CD14-positive monocyte (primary cell): ENCODE measurements at regions not wholly inside any gene's neighbourhood (a gene's known extent, or its start where the extent isn't known, plus 50 kb on each side); places are given as distances from the start of the nearest gene placed in this dataset.

ENCODE experiments used
- DNase-seq, 3 donors: peaks; one replicate each; pipeline ENCODE4 v3.0.0-alpha.2; 2011 to 2022
- H2AFZ ChIP-seq: 2 replicates; pipeline ENCODE4 v1.6.0; 2012; ENCODE audit warnings: mild to moderate bottlenecking, low read depth, low read length, inconsistent platforms; ENCODE audit not compliant: insufficient read depth, poor library complexity, severe bottlenecking
- H3K27ac ChIP-seq, 2 donors: 1 replicate in 1 of 2; 2 replicates in 1 of 2; pipeline ENCODE4 v1.5.1; 2012 to 2013; ENCODE audit warnings: low read length in 2 of 2, control low read depth in 1 of 2, inconsistent platforms in 1 of 2, low read depth in 1 of 2, mild to moderate bottlenecking in 1 of 2
- H3K27me3 ChIP-seq, 2 donors: one replicate each; pipeline versions ENCODE4 v1.6.0 to v1.6.1; 2011 to 2013; ENCODE audit warnings: low read length in 2 of 2; ENCODE audit not compliant: control insufficient read depth in 2 of 2, insufficient read depth in 2 of 2
- H3K36me3 ChIP-seq, 2 donors: replicated peaks in 1 of 2; 1 replicate in 1 of 2; 2 replicates in 1 of 2; pipeline versions ENCODE4 v1.5.1 to v1.6.1; 2012 to 2013; ENCODE audit warnings: low read length in 2 of 2, control low read depth in 1 of 2, inconsistent platforms in 1 of 2, mild to moderate bottlenecking in 1 of 2; ENCODE audit not compliant: insufficient read depth in 2 of 2, control insufficient read depth in 1 of 2
- H3K4me1 ChIP-seq, 2 donors: 1 replicate in 1 of 2; 2 replicates in 1 of 2; pipeline versions ENCODE4 v1.5.1 to v1.6.1; 2012 to 2013; ENCODE audit warnings: low read length in 2 of 2, control low read depth in 1 of 2, inconsistent platforms in 1 of 2, mild to moderate bottlenecking in 1 of 2, moderate library complexity in 1 of 2; ENCODE audit not compliant: insufficient read depth in 2 of 2, control insufficient read depth in 1 of 2
- H3K4me2 ChIP-seq: replicated peaks from 2 replicates; pipeline ENCODE3; 2012; ENCODE audit warnings: low read length, moderate library complexity, mild to moderate bottlenecking; ENCODE audit not compliant: poor library complexity, severe bottlenecking; ENCODE audit errors: extremely low read depth
- H3K4me3 ChIP-seq, 3 experiments: fragments of 200-600 bp in 1 of 3; sonication (generic) in 1 of 3; replicated peaks in 1 of 3; 1 replicate in 2 of 3; 2 replicates in 1 of 3; pipeline ENCODE4 v1.5.1; 2011 to 2013; ENCODE audit warnings: low read length in 3 of 3, mild to moderate bottlenecking in 3 of 3, control low read depth in 2 of 3, low read depth in 2 of 3, inconsistent platforms in 1 of 3, moderate library complexity in 1 of 3
- H3K79me2 ChIP-seq: 2 replicates; pipeline ENCODE4 v1.6.0; 2012; ENCODE audit warnings: mild to moderate bottlenecking, control low read depth, inconsistent platforms, low read length, moderate library complexity; ENCODE audit not compliant: insufficient read depth
- H3K9ac ChIP-seq: 2 replicates; pipeline ENCODE4 v1.6.0; 2017; ENCODE audit warnings: low read length, mild to moderate bottlenecking; ENCODE audit not compliant: insufficient read depth, poor library complexity, severe bottlenecking
- H3K9me3 ChIP-seq, 2 donors: replicated peaks in 1 of 2; 1 replicate in 1 of 2; 2 replicates in 1 of 2; pipeline versions ENCODE4 v1.5.1 to v1.6.1; 2012 to 2013; ENCODE audit warnings: low read length in 2 of 2, control low read depth in 1 of 2; ENCODE audit not compliant: control insufficient read depth in 1 of 2, insufficient read depth in 1 of 2
- H4K20me1 ChIP-seq: 2 replicates; pipeline ENCODE4 v1.6.0; 2012; ENCODE audit warnings: mild to moderate bottlenecking, low read length, control low read depth, moderate library complexity; ENCODE audit not compliant: insufficient read depth
- H3K27ac Mint-ChIP-seq, 7 donors: one replicate each; pipeline ENCODE4 v1.8.0; 2020; ENCODE audit warnings: mild to moderate bottlenecking in 7 of 7, mixed read lengths in 7 of 7, moderate library complexity in 6 of 7, inconsistent platforms in 2 of 7
- H3K27me3 Mint-ChIP-seq, 3 donors: one replicate each; pipeline ENCODE4 v1.8.0; 2021 to 2022; ENCODE audit warnings: low read depth in 3 of 3, mild to moderate bottlenecking in 3 of 3, mixed read lengths in 3 of 3, moderate library complexity in 3 of 3, inconsistent platforms in 1 of 3
- H3K36me3 Mint-ChIP-seq, 2 donors: one replicate each; pipeline ENCODE4 v1.8.0; 2020; ENCODE audit warnings: mixed read lengths in 2 of 2, inconsistent platforms in 1 of 2, mild to moderate bottlenecking in 1 of 2
- H3K4me1 Mint-ChIP-seq: one replicate; pipeline ENCODE4 v1.8.0; 2020; ENCODE audit warnings: mild to moderate bottlenecking, mixed read lengths
- H3K4me3 Mint-ChIP-seq, 2 donors: one replicate each; pipeline ENCODE4 v1.8.0; 2020; ENCODE audit warnings: mild to moderate bottlenecking in 2 of 2, mixed read lengths in 2 of 2, moderate library complexity in 1 of 2
- H3K9me3 Mint-ChIP-seq, 7 donors: one replicate each; pipeline ENCODE4 v1.8.0; 2020 to 2022; ENCODE audit warnings: mixed read lengths in 7 of 7, mild to moderate bottlenecking in 6 of 7, moderate library complexity in 6 of 7, inconsistent platforms in 2 of 7
- WGBS: methylation state at CpG from one replicate; pipeline ENCODE4 v1.1.5; 2013; ENCODE audit warnings: missing lambda C conversion rate; ENCODE audit not compliant: insufficient coverage; 5-methylcytosine and 5-hydroxymethylcytosine counted together
- intact Hi-C, 2 donors: fragments of 100-400 bp; cut with micrococcal nuclease; formaldehyde crosslinking; loops; one replicate each; pipeline versions ENCODE4 v1.15.0 to v1.15.1; 2023
- TF ChIP-seq, protein P1 (sequence below): fragments of 200-600 bp; IDR thresholded peaks from one replicate; pipeline ENCODE4 v1.8.0; 2022; ENCODE audit warnings: antibody characterized with exemption, mild to moderate bottlenecking

DNA sequence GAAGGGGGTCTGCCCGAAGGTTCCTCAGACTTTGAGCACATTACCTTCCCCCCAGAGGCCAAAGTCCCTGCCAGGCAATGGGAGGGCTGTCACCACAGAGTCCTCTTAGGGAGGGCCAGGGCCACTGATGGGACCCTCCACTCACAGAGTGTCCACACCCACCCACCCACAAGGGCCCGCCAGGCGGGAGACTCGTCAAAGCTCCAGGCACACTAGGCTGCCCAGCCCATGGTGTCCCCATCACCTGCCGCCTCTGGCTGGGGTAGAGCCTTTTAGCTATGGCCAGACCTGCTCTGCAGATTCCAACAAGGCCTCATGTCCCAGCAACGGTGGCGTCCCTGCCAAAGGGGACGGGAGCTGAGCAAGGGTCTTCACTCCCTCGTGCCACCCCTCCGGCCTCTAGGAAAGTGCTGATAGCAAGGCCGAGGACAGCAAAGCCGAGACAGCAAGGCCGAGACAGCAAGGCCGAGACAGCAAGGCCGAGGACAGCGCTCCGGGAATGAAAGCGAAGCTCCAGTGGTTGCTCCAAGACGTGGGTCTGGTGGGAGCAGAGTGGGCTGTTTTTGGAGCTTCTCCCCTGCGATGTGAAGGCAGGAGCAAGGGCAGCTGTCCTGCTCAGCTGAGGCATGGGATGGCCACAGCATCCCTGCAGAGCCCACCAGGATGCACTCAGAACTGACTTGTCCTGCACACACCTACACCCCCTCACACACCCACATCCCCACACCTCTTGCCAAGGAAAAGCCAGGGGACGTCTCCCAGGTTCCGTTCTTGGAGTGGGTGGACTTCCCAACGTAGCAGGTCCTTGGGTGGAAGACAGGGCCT is 123.4 kb downstream of the CRYAA start:
- Histone ChIP-seq H3K27me3 (no peaks in the 10 kb centered on the region), H3K27ac (no peak overlapping the region), H3K9me3 (peaks cover 5 to 13% of the 10 kb centered on the region in 2 donors), H3K36me3 (no peaks in the 10 kb centered on the region), H3K4me2 (no peak overlapping the region), H3K9ac (no peak overlapping the region), H4K20me1 (no peaks in the 10 kb centered on the region), H3K79me2 (no peaks in the 10 kb centered on the region), H2AFZ (no peak overlapping the region), H3K4me1 (no peaks in the 10 kb centered on the region), H3K4me3 (no peak overlapping the region)
- Mint-ChIP-seq H3K36me3 (no peaks in the 10 kb centered on the region), H3K27me3 (peaks cover 4 to 9% (median 4%) of the 10 kb centered on the region in 3 donors), H3K4me3 (no peak overlapping the region), H3K9me3 (peaks cover 10 to 25% (median 16%) of the 10 kb centered on the region in 7 donors), H3K27ac (no peak overlapping the region), H3K4me1 (no peaks in the 10 kb centered on the region)
- TF ChIP-seq, protein P1, sequence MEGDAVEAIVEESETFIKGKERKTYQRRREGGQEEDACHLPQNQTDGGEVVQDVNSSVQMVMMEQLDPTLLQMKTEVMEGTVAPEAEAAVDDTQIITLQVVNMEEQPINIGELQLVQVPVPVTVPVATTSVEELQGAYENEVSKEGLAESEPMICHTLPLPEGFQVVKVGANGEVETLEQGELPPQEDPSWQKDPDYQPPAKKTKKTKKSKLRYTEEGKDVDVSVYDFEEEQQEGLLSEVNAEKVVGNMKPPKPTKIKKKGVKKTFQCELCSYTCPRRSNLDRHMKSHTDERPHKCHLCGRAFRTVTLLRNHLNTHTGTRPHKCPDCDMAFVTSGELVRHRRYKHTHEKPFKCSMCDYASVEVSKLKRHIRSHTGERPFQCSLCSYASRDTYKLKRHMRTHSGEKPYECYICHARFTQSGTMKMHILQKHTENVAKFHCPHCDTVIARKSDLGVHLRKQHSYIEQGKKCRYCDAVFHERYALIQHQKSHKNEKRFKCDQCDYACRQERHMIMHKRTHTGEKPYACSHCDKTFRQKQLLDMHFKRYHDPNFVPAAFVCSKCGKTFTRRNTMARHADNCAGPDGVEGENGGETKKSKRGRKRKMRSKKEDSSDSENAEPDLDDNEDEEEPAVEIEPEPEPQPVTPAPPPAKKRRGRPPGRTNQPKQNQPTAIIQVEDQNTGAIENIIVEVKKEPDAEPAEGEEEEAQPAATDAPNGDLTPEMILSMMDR, result no peak
- intact Hi-C loops, result no loop called here
- DNase-seq, result no peak
- 90% methylated on average over 19 of the region's 23 CpGs for WGBS

DNA sequence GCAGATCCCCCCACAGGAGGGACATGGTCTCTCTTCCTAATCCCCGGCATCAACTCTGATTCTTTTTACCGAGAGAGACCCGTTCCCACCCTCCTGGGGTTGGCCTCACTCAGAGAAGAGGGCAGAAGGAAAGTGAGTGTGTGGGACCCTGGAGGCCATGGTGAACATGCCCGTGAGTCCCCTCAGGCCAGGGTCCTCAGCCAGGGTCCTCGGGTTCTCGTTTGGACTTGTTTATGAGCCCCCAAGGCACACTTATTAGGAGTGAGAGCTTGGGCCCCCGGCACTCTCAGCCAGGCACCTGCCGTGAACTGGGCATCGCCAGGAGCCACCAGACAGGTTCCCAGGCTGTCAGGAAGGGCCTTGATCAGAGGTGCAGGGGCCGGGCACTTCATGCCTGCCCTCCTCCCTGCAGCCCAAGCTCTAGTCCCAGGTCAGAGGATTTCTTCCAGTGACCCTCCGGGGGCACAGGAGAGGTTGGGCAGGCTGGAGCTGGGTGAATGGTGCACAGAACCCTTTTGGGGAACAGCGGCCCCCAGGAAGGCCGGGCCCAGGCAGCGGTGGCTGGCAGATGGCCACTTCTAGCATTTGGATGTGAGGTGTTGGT is 122.6 kb downstream of the CRYAA start:
- no peak overlapping the region for H3K4me2 ChIP-seq
- no peaks in the 10 kb centered on the region for H3K27me3 ChIP-seq
- Mint-ChIP-seq H3K4me1 (no peaks in the 10 kb centered on the region), H3K27ac (peak overlapping the region in 1 of 7 donors; percentile 46), H3K36me3 (no peaks in the 10 kb centered on the region), H3K27me3 (peaks cover 4 to 9% (median 4%) of the 10 kb centered on the region in 3 donors), H3K9me3 (peaks cover 10 to 25% (median 16%) of the 10 kb centered on the region in 7 donors), H3K4me3 (no peak overlapping the region)
- H3K27ac ChIP-seq, result no peak overlapping the region
- no peak for DNase-seq
- TF ChIP-seq, protein P1, result no peak
- no peaks in the 10 kb centered on the region for H3K79me2 ChIP-seq
- WGBS, result 89% methylated on average over 11 of the region's 14 CpGs
- no peak overlapping the region for H3K4me3 ChIP-seq
- no peaks in the 10 kb centered on the region for H3K4me1 ChIP-seq
- no peak overlapping the region for H2AFZ ChIP-seq
- H3K36me3 ChIP-seq, result no peaks in the 10 kb centered on the region
- H3K9ac ChIP-seq, result no peak overlapping the region
- H4K20me1 ChIP-seq, result no peaks in the 10 kb centered on the region
- intact Hi-C loops, result no loop called here
- H3K9me3 ChIP-seq, result peaks cover 5 to 13% of the 10 kb centered on the region in 2 donors
